Sigmoid colon (tissue), 4 donors: ENCODE measurements at regions not wholly inside any gene's neighbourhood (a gene's known extent, or its start where the extent isn't known, plus 50 kb on each side); places are given as distances from the start of the nearest gene placed in this dataset.

Source experiments
- CTCF ChIP-seq, 4 experiments: fragments of 450-650 bp in 3 of 4; fragments of 200-600 bp in 1 of 4; IDR thresholded peaks; one replicate each; pipeline ENCODE4 v1.5.1; 2016 to 2019; ENCODE audit warnings: antibody characterized with exemption in 4 of 4, mild to moderate bottlenecking in 3 of 4, moderate library complexity in 2 of 4
- EP300 ChIP-seq, 4 donors: sonication (generic); formaldehyde crosslinking; IDR thresholded peaks; one replicate each; pipeline ENCODE4 v1.6.1; 2017; ENCODE audit warnings: antibody characterized with exemption in 4 of 4
- POLR2A ChIP-seq, 2 donors: fragments of 450-650 bp; IDR thresholded peaks; one replicate each; pipeline ENCODE4 v1.6.1; 2016; ENCODE audit warnings: antibody characterized with exemption in 2 of 2, mild to moderate bottlenecking in 2 of 2, moderate library complexity in 2 of 2

- no peak for TF ChIP-seq CTCF (IDR thresholded peaks at IDR 0.05)
- no peak for TF ChIP-seq POLR2A (IDR thresholded peaks at IDR 0.05)
- TF ChIP-seq EP300 (IDR thresholded peaks at IDR 0.05) = no peak
Measured at GRCh38 chr6:15842727-15843117, 179.9 kb upstream of the DTNBP1 start.
